Vagina (tissue), 2 donors: ENCODE measurements at regions not wholly inside any gene's neighbourhood (a gene's known extent, or its start where the extent isn't known, plus 50 kb on each side); places are given as distances from the start of the nearest gene placed in this dataset.

Source experiments
- DNase-seq, 2 donors: peaks; one replicate each; pipeline ENCODE4 v3.0.0-alpha.2; 2017; ENCODE audit errors: extremely low spot score in 2 of 2
- H3K27ac ChIP-seq: fragments of 200-600 bp; sonication (generic); one replicate; pipeline ENCODE4 v1.5.1; 2019
- H3K27me3 ChIP-seq: fragments of 200-600 bp; sonication (generic); one replicate; pipeline ENCODE4 v1.5.1; 2019
- H3K36me3 ChIP-seq, 2 donors: fragments of 200-600 bp; sonication (generic); one replicate each; pipeline ENCODE4 v1.5.1; 2017 to 2019
- H3K4me1 ChIP-seq: fragments of 200-600 bp; sonication (generic); one replicate; pipeline ENCODE4 v1.5.1; 2019
- H3K4me3 ChIP-seq, 2 donors: fragments of 200-600 bp; sonication (generic); 1 replicate in 1 of 2; 2 replicates in 1 of 2; pipeline ENCODE4 v1.5.1; 2016 to 2019
- H3K9me3 ChIP-seq: fragments of 200-600 bp; sonication (generic); one replicate; pipeline ENCODE4 v1.5.1; 2019
- CTCF ChIP-seq, 3 experiments: fragments of 450-650 bp in 2 of 3; fragments of 200-600 bp in 1 of 3; sonication (generic) in 1 of 3; IDR thresholded peaks; one replicate each; pipeline ENCODE4 v1.5.1; 2017 to 2019; ENCODE audit warnings: antibody characterized with exemption in 3 of 3, mild to moderate bottlenecking in 2 of 3, moderate library complexity in 2 of 3
- POLR2A ChIP-seq, 2 donors: fragments of 450-650 bp; IDR thresholded peaks; one replicate each; pipeline ENCODE4 v1.6.1; 2017; ENCODE audit warnings: antibody characterized with exemption in 2 of 2, mild to moderate bottlenecking in 2 of 2, moderate library complexity in 2 of 2
- POLR2AphosphoS5 ChIP-seq, 2 donors: sonication (generic); formaldehyde crosslinking; IDR thresholded peaks; one replicate each; pipeline ENCODE4 v1.9.0; 2017; ENCODE audit warnings: antibody characterized with exemption in 2 of 2, mild to moderate bottlenecking in 2 of 2, low read depth in 1 of 2; ENCODE audit not compliant: insufficient read depth in 1 of 2
- intact Hi-C: fragments of 100-400 bp; cut with DNase I; formaldehyde crosslinking; loops from one replicate; pipeline ENCODE4 v1.15.1; 2023

GRCh38 chr3:94293793-94294195, 230.9 kb downstream of the NSUN3 start:
- no peaks in the 10 kb centered on the region for H3K36me3 ChIP-seq
- H3K27me3 ChIP-seq, result no peaks in the 10 kb centered on the region
- H3K4me1 ChIP-seq, result no peaks in the 10 kb centered on the region
- TF ChIP-seq POLR2A (IDR thresholded peaks at IDR 0.05) (no peak), POLR2AphosphoS5 (IDR thresholded peaks at IDR 0.05; ENCODE audit: insufficient read depth in 1 of 2, low read depth in 1 of 2) (peak in 1 of 2 donors; percentile 22)
- H3K9me3 ChIP-seq, result no peaks in the 10 kb centered on the region
- no peak overlapping the region for H3K27ac ChIP-seq
- intact Hi-C loops, result no loop called here
- no peak overlapping the region for H3K4me3 ChIP-seq
- no peak for DNase-seq

GRCh38 chr3:94294806-94295205, 231.9 kb downstream of the NSUN3 start:
- no peak for DNase-seq
- Histone ChIP-seq H3K4me1 (no peaks in the 10 kb centered on the region), H3K4me3 (no peak overlapping the region), H3K27me3 (no peaks in the 10 kb centered on the region), H3K36me3 (no peaks in the 10 kb centered on the region), H3K27ac (no peak overlapping the region), H3K9me3 (no peaks in the 10 kb centered on the region)
- intact Hi-C loops, result no loop called here
- TF ChIP-seq CTCF (IDR thresholded peaks at IDR 0.05) (no peak), POLR2A (IDR thresholded peaks at IDR 0.05) (no peak), POLR2AphosphoS5 (IDR thresholded peaks at IDR 0.05; ENCODE audit: insufficient read depth in 1 of 2, low read depth in 1 of 2) (no peak)

GRCh38 chr3:94299716-94300115, 236.9 kb downstream of the NSUN3 start:
- Histone ChIP-seq H3K4me3 (no peak overlapping the region), H3K27me3 (no peaks in the 10 kb centered on the region), H3K27ac (no peak overlapping the region), H3K9me3 (no peaks in the 10 kb centered on the region), H3K4me1 (peaks cover under 1% of the 10 kb centered on the region), H3K36me3 (no peaks in the 10 kb centered on the region)
- DNase-seq, result no peak
- intact Hi-C loops, result no loop called here
- TF ChIP-seq POLR2A (IDR thresholded peaks at IDR 0.05), result no peak
- TF ChIP-seq CTCF (IDR thresholded peaks at IDR 0.05), result no peak
- no peak for TF ChIP-seq POLR2AphosphoS5 (IDR thresholded peaks at IDR 0.05; ENCODE audit: insufficient read depth in 1 of 2, low read depth in 1 of 2)

DNA sequence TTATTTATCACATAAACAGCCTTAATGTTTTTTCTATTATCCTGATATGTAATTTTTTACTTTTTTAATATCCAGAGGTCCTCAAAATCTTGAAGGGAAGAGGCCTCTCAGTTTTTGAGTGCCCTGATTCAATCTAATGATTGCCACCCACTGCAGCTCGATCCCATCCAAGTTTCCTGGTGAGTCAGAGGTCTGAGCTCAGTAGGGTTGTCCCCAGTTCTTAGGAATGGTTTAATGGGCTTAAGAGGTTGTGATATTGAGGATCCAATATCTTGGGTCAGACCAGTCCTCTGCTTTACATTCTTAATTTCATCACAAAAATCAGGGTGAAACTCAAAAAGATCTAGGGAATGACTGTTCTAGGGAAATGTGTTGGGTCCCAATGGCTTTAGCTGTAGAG, 238.5 kb downstream of the NSUN3 start:
- TF ChIP-seq CTCF (IDR thresholded peaks at IDR 0.05) (no peak), POLR2AphosphoS5 (IDR thresholded peaks at IDR 0.05; ENCODE audit: insufficient read depth in 1 of 2, low read depth in 1 of 2) (no peak), POLR2A (IDR thresholded peaks at IDR 0.05) (no peak)
- Histone ChIP-seq H3K36me3 (no peaks in the 10 kb centered on the region), H3K27me3 (no peaks in the 10 kb centered on the region), H3K4me3 (no peak overlapping the region), H3K4me1 (peaks cover 8% of the 10 kb centered on the region), H3K9me3 (no peaks in the 10 kb centered on the region), H3K27ac (no peak overlapping the region)
- intact Hi-C loops, result no loop called here
- DNase-seq, result no peak

- no peak for TF ChIP-seq POLR2AphosphoS5 (IDR thresholded peaks at IDR 0.05; ENCODE audit: insufficient read depth in 1 of 2, low read depth in 1 of 2)
- Histone ChIP-seq H3K9me3 (no peaks in the 10 kb centered on the region), H3K36me3 (no peaks in the 10 kb centered on the region), H3K4me3 (no peak overlapping the region), H3K27me3 (no peaks in the 10 kb centered on the region), H3K4me1 (peaks cover 8% of the 10 kb centered on the region), H3K27ac (no peak overlapping the region)
- DNase-seq, result no peak
- intact Hi-C loops, result no loop called here
These were observed 240.4 kb downstream of the NSUN3 start for GRCh38 chr3:94303266-94303665.

DNA sequence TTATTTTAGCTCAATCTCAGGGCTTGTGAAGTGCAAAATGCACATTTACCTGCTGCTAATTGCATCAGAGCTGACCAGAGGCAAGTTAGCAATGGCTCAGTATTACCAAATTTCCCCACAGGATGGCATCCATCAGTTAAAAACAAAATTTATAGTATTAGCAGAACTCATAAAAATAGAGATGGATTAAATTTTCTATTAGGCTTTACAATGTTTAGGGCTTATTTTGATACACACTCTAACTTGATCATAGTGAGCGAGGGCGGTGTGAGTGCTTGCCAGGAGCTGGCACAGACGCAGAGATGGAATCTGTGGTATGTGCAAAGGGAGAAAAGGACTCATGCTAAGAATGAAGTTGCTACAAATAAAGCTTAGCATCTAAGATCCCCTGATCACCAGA, 241.0 kb downstream of the NSUN3 start:
- Histone ChIP-seq H3K4me3 (no peak overlapping the region), H3K27me3 (no peaks in the 10 kb centered on the region), H3K9me3 (no peaks in the 10 kb centered on the region), H3K27ac (no peak overlapping the region), H3K36me3 (no peaks in the 10 kb centered on the region), H3K4me1 (peaks cover 8% of the 10 kb centered on the region)
- TF ChIP-seq POLR2A (IDR thresholded peaks at IDR 0.05) (no peak), POLR2AphosphoS5 (IDR thresholded peaks at IDR 0.05; ENCODE audit: insufficient read depth in 1 of 2, low read depth in 1 of 2) (no peak), CTCF (IDR thresholded peaks at IDR 0.05) (no peak)
- DNase-seq, result no peak
- intact Hi-C loops, result no loop called here
